HepG2 (cell line): ENCODE measurements at regions not wholly inside any gene's neighbourhood (a gene's known extent, or its start where the extent isn't known, plus 50 kb on each side); places are given as distances from the start of the nearest gene placed in this dataset.

ENCODE experiments used
- ATAC-seq: fragments of 200-7000 bp; cut with Tn5 transposase; 3 replicates; pipeline ENCODE4 v1.9.1; 2020; ENCODE audit warnings: mild to moderate bottlenecking, moderate library complexity
- BruUV-seq: library from RNA; stranded (reverse); fragments of 400-500 nt; replicated peaks from 2 replicates; lab custom pipeline; 2021; lab: Mats Ljungman, UMichigan
- CTCF ChIA-PET: fragments of 300-600 bp; formaldehyde crosslinking; extraction: SDS; loops from one replicate; lab custom pipeline; 2021; ENCODE audit warnings: low total read pairs, inconsistent platforms, low intra/inter-chr PET ratio; lab: Yijun Ruan, JAX
- POLR2A ChIA-PET: fragments of 350-600 bp; sonication (Branson Sonifier 250); formaldehyde crosslinking; loops from one replicate; lab custom pipeline; 2020; ENCODE audit warnings: antibody characterized with exemption, inconsistent platforms; lab: Yijun Ruan, JAX
- DNase-seq: peaks from one replicate; pipeline ENCODE4 v3.0.0-alpha.2; 2015; ENCODE audit warnings: low spot score
- FAIRE-seq: peaks from 3 replicates; lab custom pipeline; 2011; peaks lifted over from hg19 to GRCh38; lab: Jason Lieb, UNC
- H2AFZ ChIP-seq: one replicate; pipeline ENCODE4 v1.6.1; 2011; ENCODE audit warnings: low read length, inconsistent platforms
- H3K27ac ChIP-seq: fragments of 300-600 bp; 3 replicates; pipeline ENCODE4 v1.8.0; 2011; ENCODE audit warnings: mixed run types, mild to moderate bottlenecking, mixed read lengths, low read length, inconsistent platforms; ENCODE audit not compliant: insufficient read depth; ENCODE audit errors: extremely low read length
- H3K27me3 ChIP-seq, 2 experiments: fragments of 200-600 bp in 1 of 2; 2 replicates in 1 of 2; 3 replicates in 1 of 2; pipeline versions ENCODE4 v1.6.0 to v1.8.0; 2011; ENCODE audit warnings: low read length in 2 of 2, mild to moderate bottlenecking in 2 of 2, moderate library complexity in 2 of 2, inconsistent platforms in 1 of 2; ENCODE audit not compliant: insufficient read depth in 2 of 2, control insufficient read depth in 1 of 2
- H3K36me3 ChIP-seq, 2 experiments: fragments of 200-600 bp in 1 of 2; replicated peaks in 1 of 2; 2 replicates in 1 of 2; 3 replicates in 1 of 2; pipeline versions ENCODE4 v1.5.1 to v1.8.0; 2011; ENCODE audit warnings: low read length in 2 of 2, inconsistent platforms in 1 of 2; ENCODE audit not compliant: insufficient read depth in 2 of 2, control insufficient read depth in 1 of 2
- H3K4me1 ChIP-seq: 2 replicates; pipeline ENCODE4 v1.5.1; 2012; ENCODE audit warnings: low read length, inconsistent platforms; ENCODE audit not compliant: insufficient read depth
- H3K4me2 ChIP-seq: 2 replicates; pipeline ENCODE4 v1.6.0; 2011; ENCODE audit warnings: low read depth, low read length, inconsistent platforms
- H3K4me3 ChIP-seq, 3 experiments: fragments of 200-600 bp in 1 of 3; sonication (generic), shearing (Covaris generic) in 1 of 3; replicated peaks in 1 of 3; 2 replicates each; pipeline ENCODE4 v1.5.1; 2011 to 2016; ENCODE audit warnings: low read length in 3 of 3, inconsistent platforms in 2 of 3, low read depth in 2 of 3, mild to moderate bottlenecking in 2 of 3, control low read depth in 1 of 3, mixed read lengths in 1 of 3; ENCODE audit not compliant: insufficient read depth in 1 of 3
- H3K79me2 ChIP-seq: one replicate; pipeline ENCODE4 v1.6.1; 2011; ENCODE audit warnings: low read length, inconsistent platforms; ENCODE audit not compliant: insufficient read depth
- H3K9ac ChIP-seq: 2 replicates; pipeline ENCODE4 v1.6.0; 2011; ENCODE audit warnings: mild to moderate bottlenecking, low read depth, low read length, inconsistent platforms; ENCODE audit not compliant: insufficient read depth
- H3K9me3 ChIP-seq: 2 replicates; pipeline ENCODE4 v1.5.1; 2012; ENCODE audit warnings: mild to moderate bottlenecking, low read length
- H4K20me1 ChIP-seq: 2 replicates; pipeline ENCODE4 v1.6.0; 2011; ENCODE audit warnings: inconsistent platforms, mild to moderate bottlenecking, low read length, moderate library complexity; ENCODE audit not compliant: insufficient read depth
- DNMT3B ChIP-seq: conservative IDR thresholded peaks from 2 replicates; pipeline ENCODE4 v1.6.1; 2016; ENCODE audit warnings: missing biosample characterization, control low read depth
- IKZF1 ChIP-seq: fragments of 450-650 bp; IDR thresholded peaks from 2 replicates; pipeline ENCODE4 v1.7.1; 2016
- JDP2 ChIP-seq: sonication (generic); formaldehyde crosslinking; IDR thresholded peaks from 2 replicates; pipeline ENCODE4 v1.8.1; 2022; ENCODE audit warnings: missing genetic modification reagents, borderline replicate concordance
- MED13 ChIP-seq: sonication (generic); formaldehyde crosslinking; IDR thresholded peaks from 2 replicates; pipeline ENCODE4 v1.5.0; 2020; ENCODE audit warnings: missing genetic modification reagents
- NFIC ChIP-seq: IDR thresholded peaks from 2 replicates; pipeline ENCODE4 v1.6.1; 2012; ENCODE audit warnings: mild to moderate bottlenecking, low read length, inconsistent platforms
- POGZ ChIP-seq: sonication (generic); formaldehyde crosslinking; IDR thresholded peaks from 2 replicates; pipeline ENCODE4 v1.4.0; 2020; ENCODE audit warnings: mild to moderate bottlenecking, missing genetic modification reagents
- REXO4 ChIP-seq: sonication (generic); formaldehyde crosslinking; IDR thresholded peaks from 2 replicates; pipeline ENCODE4 v1.8.0; 2022; ENCODE audit warnings: missing genetic modification reagents, mild to moderate bottlenecking, borderline replicate concordance
- SIN3B ChIP-seq: fragments of 150-350 bp; IDR thresholded peaks from 2 replicates; pipeline ENCODE4 v1.6.1; 2014; ENCODE audit warnings: low read length
- SMARCC2 ChIP-seq: fragments of 450-650 bp; IDR thresholded peaks from 2 replicates; pipeline ENCODE4 v1.6.1; 2017; ENCODE audit warnings: antibody characterized with exemption, mild to moderate bottlenecking
- SOX13 ChIP-seq, 3 experiments: fragments of 450-650 bp in 1 of 3; sonication (generic) in 1 of 3; formaldehyde crosslinking in 1 of 3; IDR thresholded peaks in 2 of 3; conservative IDR thresholded peaks in 1 of 3; 2 replicates each; pipeline versions ENCODE4 v1.5.0 to v1.6.1; 2016 to 2020; ENCODE audit warnings: antibody characterized with exemption in 1 of 3, mild to moderate bottlenecking in 1 of 3, missing compliant biosample characterization in 1 of 3, missing genetic modification reagents in 1 of 3, moderate library complexity in 1 of 3
- SRSF9 ChIP-seq: fragments of 200-400 bp; formaldehyde crosslinking; IDR thresholded peaks from 2 replicates; pipeline ENCODE4 v1.6.1; 2018; ENCODE audit warnings: borderline replicate concordance, mild to moderate bottlenecking, low read depth, low read length; ENCODE audit not compliant: insufficient read depth, poor library complexity, severe bottlenecking
- TEAD2 ChIP-seq: sonication (generic); formaldehyde crosslinking; IDR thresholded peaks from 2 replicates; pipeline ENCODE4 v1.9.0; 2021; ENCODE audit warnings: missing genetic modification reagents
- YEATS4 ChIP-seq: sonication (generic); formaldehyde crosslinking; IDR thresholded peaks from 2 replicates; pipeline ENCODE4 v1.4.0; 2020; ENCODE audit warnings: missing genetic modification reagents, borderline replicate concordance
- ZNF160 ChIP-seq: sonication (generic); formaldehyde crosslinking; IDR thresholded peaks from 2 replicates; pipeline ENCODE4 v1.8.0; 2022; ENCODE audit warnings: mild to moderate bottlenecking, inconsistent platforms, missing genetic modification reagents
- ZNF251 ChIP-seq: sonication (generic); formaldehyde crosslinking; IDR thresholded peaks from 2 replicates; pipeline ENCODE4 v1.9.0; 2021; ENCODE audit warnings: mild to moderate bottlenecking, missing genetic modification reagents
- ZNF639 ChIP-seq: conservative IDR thresholded peaks from 2 replicates; pipeline ENCODE4 v1.6.1; 2018; ENCODE audit warnings: missing genetic modification reagents
- ZNF883 ChIP-seq: sonication (generic); formaldehyde crosslinking; IDR thresholded peaks from 2 replicates; pipeline ENCODE4 v1.5.1; 2020; ENCODE audit warnings: mild to moderate bottlenecking, missing genetic modification reagents; ENCODE audit errors: not compliant biosample characterization
- WGBS: methylation state at CpG from one replicate; pipeline ENCODE4 v1.1.6; 2017; ENCODE audit warnings: low lambda C conversion rate; 5-methylcytosine and 5-hydroxymethylcytosine counted together
- in situ Hi-C: cut with HindIII; loops from 2 replicates; pipeline ENCODE4 v1.10.0; 2017; ENCODE audit warnings: low pct_unique_long_range_greater_than_20kb; ENCODE audit not compliant: extremely low pct_ligation_motif_present
- intact Hi-C: fragments of 100-400 bp; cut with micrococcal nuclease; formaldehyde crosslinking; loops from one replicate; pipeline ENCODE4 v1.10.0; 2022; ENCODE audit not compliant: unreplicated experiment

GRCh38 chr7:136303162-136303561, 326.0 kb upstream of the MTPN start:
- Histone ChIP-seq H3K36me3 (no peaks in the 10 kb centered on the region), H3K9me3 (peaks cover 2% of the 10 kb centered on the region), H2AFZ (no peak overlapping the region), H3K79me2 (no peaks in the 10 kb centered on the region), H3K4me1 (no peaks in the 10 kb centered on the region), H3K9ac (no peak overlapping the region), H3K4me2 (no peak overlapping the region), H3K27ac (no peak overlapping the region), H3K4me3 (no peak overlapping the region), H4K20me1 (no peaks in the 10 kb centered on the region), H3K27me3 (no peaks in the 10 kb centered on the region)
- no peak for FAIRE-seq
- POLR2A ChIA-PET = no interaction called here
- ATAC-seq = no peak
- in situ Hi-C loops = no loop called here
- DNase-seq = no peak
- BruUV-seq = no TSS peak
- intact Hi-C loops = no loop called here
- CTCF ChIA-PET = no interaction called here
- no peak for TF ChIP-seq NFIC
- TF ChIP-seq ZNF251 (CRISPR knock-in tag) = no peak
- TF ChIP-seq DNMT3B (CRISPR knock-in tag) = no peak
- TF ChIP-seq SMARCC2 = no peak
- no peak for TF ChIP-seq JDP2 (CRISPR knock-in tag)
- no peak for TF ChIP-seq SIN3B
- TF ChIP-seq SOX13 (IDR thresholded peaks at IDR 0.05) = no peak
- TF ChIP-seq SOX13 (CRISPR knock-in tag; conservative IDR thresholded peaks at IDR 0.05 in 1 of 2, IDR thresholded peaks at IDR 0.05 in 1 of 2) = no peak
- no peak for TF ChIP-seq IKZF1
- no peak for TF ChIP-seq SRSF9
- no peak for TF ChIP-seq TEAD2 (CRISPR knock-in tag)
- no peak for TF ChIP-seq POGZ (CRISPR knock-in tag)
- TF ChIP-seq ZNF639 = no peak
- no peak for TF ChIP-seq REXO4 (CRISPR knock-in tag)
- no peak for TF ChIP-seq MED13 (CRISPR knock-in tag)
- TF ChIP-seq ZNF160 (CRISPR knock-in tag) = no peak
- no peak for TF ChIP-seq ZNF883 (CRISPR knock-in tag)
- no peak for TF ChIP-seq YEATS4 (CRISPR knock-in tag)
- WGBS = 0% methylated on average over 2 of the region's 2 CpGs
